Mesendoderm (in vitro differentiated cells): ENCODE measurements at regions not wholly inside any gene's neighbourhood (a gene's known extent, or its start where the extent isn't known, plus 50 kb on each side); places are given as distances from the start of the nearest gene placed in this dataset.

Experiments used
- DNase-seq: peaks from one replicate; pipeline ENCODE4 v3.0.0; 2013
- H2AK5ac ChIP-seq: 2 replicates; pipeline ENCODE4 v1.6.1; 2013; ENCODE audit warnings: low read length, inconsistent platforms
- H2BK120ac ChIP-seq: 2 replicates; pipeline ENCODE4 v1.6.1; 2013; ENCODE audit warnings: low read depth, mild to moderate bottlenecking, low read length, moderate library complexity, mixed read lengths
- H2BK15ac ChIP-seq: replicated peaks from 2 replicates; pipeline ENCODE4 v1.6.1; 2013; ENCODE audit warnings: low read depth, mild to moderate bottlenecking, moderate library complexity
- H2BK5ac ChIP-seq: 2 replicates; pipeline ENCODE4 v1.6.1; 2013; ENCODE audit warnings: low read length, inconsistent platforms
- H3K18ac ChIP-seq: 2 replicates; pipeline ENCODE4 v1.6.1; 2013; ENCODE audit warnings: mild to moderate bottlenecking, low read length, mixed read lengths
- H3K23ac ChIP-seq: one replicate; pipeline ENCODE4 v1.6.1; 2013; ENCODE audit warnings: low read length
- H3K27ac ChIP-seq: 2 replicates; pipeline ENCODE4 v1.5.1; 2013; ENCODE audit warnings: low read depth, mild to moderate bottlenecking, inconsistent platforms, low read length, moderate library complexity
- H3K27me3 ChIP-seq: 2 replicates; pipeline ENCODE4 v1.6.1; 2013; ENCODE audit warnings: low read length, control low read depth, mild to moderate bottlenecking, inconsistent platforms; ENCODE audit not compliant: insufficient read depth, poor library complexity
- H3K36me3 ChIP-seq: 2 replicates; pipeline ENCODE4 v1.6.1; 2013; ENCODE audit warnings: low read length, inconsistent platforms; ENCODE audit not compliant: control insufficient read depth, insufficient read depth
- H3K4ac ChIP-seq: one replicate; pipeline ENCODE4 v1.6.1; 2013; ENCODE audit warnings: low read depth, mild to moderate bottlenecking, low read length, moderate library complexity
- H3K4me1 ChIP-seq: 2 replicates; pipeline ENCODE4 v1.6.1; 2013; ENCODE audit warnings: low read depth, low read length, inconsistent platforms; ENCODE audit not compliant: control insufficient read depth
- H3K4me2 ChIP-seq: 2 replicates; pipeline ENCODE4 v1.6.1; 2013; ENCODE audit warnings: low read length
- H3K4me3 ChIP-seq: 2 replicates; pipeline ENCODE4 v1.5.1; 2013; ENCODE audit warnings: mild to moderate bottlenecking, low read length
- H3K56ac ChIP-seq: one replicate; pipeline ENCODE4 v1.6.1; 2013; ENCODE audit warnings: low read length
- H3K79me1 ChIP-seq: 2 replicates; pipeline ENCODE4 v1.6.1; 2013; ENCODE audit warnings: low read length, inconsistent platforms
- H3K79me2 ChIP-seq: 2 replicates; pipeline ENCODE4 v1.6.1; 2013; ENCODE audit warnings: mild to moderate bottlenecking, low read length; ENCODE audit not compliant: control insufficient read depth, insufficient read depth
- H3K9ac ChIP-seq: 2 replicates; pipeline ENCODE4 v1.6.1; 2013; ENCODE audit warnings: low read length, inconsistent platforms
- H4K5ac ChIP-seq: one replicate; pipeline ENCODE4 v1.6.1; 2013; ENCODE audit warnings: low read length
- H4K8ac ChIP-seq: one replicate; pipeline ENCODE4 v1.6.1; 2013; ENCODE audit warnings: low read depth, mild to moderate bottlenecking, control low read depth, low read length, moderate library complexity
- WGBS: extraction: QIAGEN DNeasy Blood & Tissue Kit; methylation state at CpG from one replicate; pipeline ENCODE4 v1.1.7; 2013; ENCODE audit warnings: low lambda C conversion rate, missing lambda C conversion rate; ENCODE audit not compliant: insufficient coverage; ENCODE audit errors: extremely low coverage; 5-methylcytosine and 5-hydroxymethylcytosine counted together

DNA sequence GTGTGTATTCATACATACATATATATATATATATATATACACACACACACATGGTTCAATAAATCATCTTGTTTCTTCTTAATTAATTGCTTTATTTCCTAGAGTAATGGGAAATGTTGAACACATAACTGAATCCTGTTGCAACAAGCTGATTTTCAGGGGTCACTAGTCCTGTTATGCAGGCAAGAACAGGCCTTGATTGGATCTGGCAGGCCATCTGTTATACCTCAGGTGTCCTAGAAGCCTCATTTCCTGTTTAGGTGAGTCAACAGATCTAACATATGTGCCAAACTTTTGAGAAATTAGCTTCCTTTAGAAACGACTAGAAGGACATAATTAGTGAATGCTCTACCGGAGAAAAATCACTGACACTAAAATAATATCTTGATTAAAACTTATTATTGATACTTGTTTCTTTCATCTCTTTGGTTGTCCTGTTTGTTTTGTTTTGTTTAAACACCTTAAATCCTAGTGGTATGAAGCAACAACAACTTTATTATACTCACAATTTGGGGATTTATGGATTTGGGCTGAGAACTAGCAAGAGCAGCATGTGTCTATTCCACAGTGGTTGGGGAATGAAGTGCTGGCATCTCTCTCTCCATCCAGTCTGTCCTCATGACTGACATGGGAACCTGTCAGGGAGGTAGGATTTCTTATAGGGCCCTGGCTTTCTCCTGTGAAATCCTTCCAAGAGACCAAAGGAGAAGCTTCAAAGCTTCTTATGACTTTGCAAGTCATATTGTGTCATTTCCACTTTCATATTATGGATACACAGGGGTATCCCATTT is 552.6 kb downstream of the NSUN3 start:
- Histone ChIP-seq H3K27me3 (no peaks in the 10 kb centered on the region), H3K4me3 (no peak overlapping the region), H3K9ac (no peak overlapping the region), H4K8ac (no peak overlapping the region), H3K4me2 (no peak overlapping the region), H2BK120ac (no peak overlapping the region), H2BK5ac (no peak overlapping the region), H3K4ac (no peak overlapping the region), H3K56ac (no peak overlapping the region), H3K23ac (no peak overlapping the region), H3K36me3 (no peaks in the 10 kb centered on the region), H3K18ac (no peak overlapping the region), H3K27ac (no peak overlapping the region), H3K79me1 (no peaks in the 10 kb centered on the region), H2AK5ac (no peak overlapping the region), H2BK15ac (no peak overlapping the region), H3K4me1 (no peaks in the 10 kb centered on the region), H3K79me2 (no peaks in the 10 kb centered on the region), H4K5ac (no peak overlapping the region)
- no CpG with 5 or more reads among the region's 2 CpGs for WGBS
- DNase-seq: no peak

- Histone ChIP-seq H3K9ac (no peak overlapping the region), H3K23ac (no peak overlapping the region), H4K5ac (no peak overlapping the region), H3K56ac (no peak overlapping the region), H3K27ac (no peak overlapping the region), H3K4me1 (no peaks in the 10 kb centered on the region), H3K36me3 (no peaks in the 10 kb centered on the region), H3K79me2 (no peaks in the 10 kb centered on the region), H3K4me2 (no peak overlapping the region), H4K8ac (no peak overlapping the region), H3K79me1 (no peaks in the 10 kb centered on the region), H2BK15ac (no peak overlapping the region), H3K4ac (no peak overlapping the region), H3K27me3 (no peaks in the 10 kb centered on the region), H2BK5ac (no peak overlapping the region), H2BK120ac (no peak overlapping the region), H3K4me3 (no peak overlapping the region), H2AK5ac (no peak overlapping the region), H3K18ac (no peak overlapping the region)
- WGBS: no CpG with 5 or more reads among the region's 2 CpGs
- no peak for DNase-seq
These were observed 554.0 kb downstream of the NSUN3 start for GRCh38 chr3:94616833-94617232.

DNA sequence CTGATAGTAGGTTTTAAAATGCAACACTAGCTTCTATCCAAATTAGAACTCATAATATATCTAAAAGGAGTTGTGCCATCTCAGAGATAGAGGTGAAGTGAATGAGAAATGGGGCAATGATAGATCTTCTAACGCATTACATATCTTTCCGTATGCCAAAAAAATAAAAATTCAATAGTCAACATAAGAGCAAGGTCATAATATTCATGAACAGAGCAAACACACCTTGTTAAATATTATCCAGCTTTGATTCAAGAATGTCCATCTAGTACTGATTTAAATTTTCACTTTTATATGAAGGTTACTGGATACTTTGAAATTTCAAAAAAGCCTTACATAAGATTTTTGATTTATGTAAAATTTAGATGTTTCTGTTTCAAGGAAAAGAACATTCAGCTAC is 554.5 kb downstream of the NSUN3 start:
- H2BK120ac ChIP-seq: no peak overlapping the region
- no peaks in the 10 kb centered on the region for H3K79me2 ChIP-seq
- no peaks in the 10 kb centered on the region for H3K36me3 ChIP-seq
- no peak overlapping the region for H3K9ac ChIP-seq
- no peaks in the 10 kb centered on the region for H3K4me1 ChIP-seq
- no peaks in the 10 kb centered on the region for H3K79me1 ChIP-seq
- no peak overlapping the region for H3K27ac ChIP-seq
- H3K4me2 ChIP-seq: no peak overlapping the region
- no peak overlapping the region for H3K23ac ChIP-seq
- no peak overlapping the region for H2AK5ac ChIP-seq
- no peak overlapping the region for H3K56ac ChIP-seq
- no CpG with 5 or more reads among the region's 2 CpGs for WGBS
- H3K18ac ChIP-seq: no peak overlapping the region
- no peak overlapping the region for H2BK5ac ChIP-seq
- no peak overlapping the region for H4K5ac ChIP-seq
- DNase-seq: no peak
- no peak overlapping the region for H2BK15ac ChIP-seq
- no peak overlapping the region for H4K8ac ChIP-seq
- H3K4me3 ChIP-seq: no peak overlapping the region
- H3K27me3 ChIP-seq: no peaks in the 10 kb centered on the region
- H3K4ac ChIP-seq: no peak overlapping the region

GRCh38 chr3:94619643-94620042 is 556.8 kb downstream of the NSUN3 start:
- Histone ChIP-seq H3K56ac (no peak overlapping the region), H3K4me1 (no peaks in the 10 kb centered on the region), H3K79me2 (no peaks in the 10 kb centered on the region), H2AK5ac (no peak overlapping the region), H3K27ac (no peak overlapping the region), H4K8ac (no peak overlapping the region), H3K4me2 (no peak overlapping the region), H4K5ac (no peak overlapping the region), H3K4me3 (no peak overlapping the region), H3K9ac (no peak overlapping the region), H3K18ac (no peak overlapping the region), H3K27me3 (no peaks in the 10 kb centered on the region), H2BK15ac (no peak overlapping the region), H3K36me3 (no peaks in the 10 kb centered on the region), H3K4ac (no peak overlapping the region), H3K23ac (no peak overlapping the region), H3K79me1 (no peaks in the 10 kb centered on the region), H2BK5ac (no peak overlapping the region), H2BK120ac (no peak overlapping the region)
- WGBS: no CpG with 5 or more reads among the region's 3 CpGs
- DNase-seq: no peak

DNA sequence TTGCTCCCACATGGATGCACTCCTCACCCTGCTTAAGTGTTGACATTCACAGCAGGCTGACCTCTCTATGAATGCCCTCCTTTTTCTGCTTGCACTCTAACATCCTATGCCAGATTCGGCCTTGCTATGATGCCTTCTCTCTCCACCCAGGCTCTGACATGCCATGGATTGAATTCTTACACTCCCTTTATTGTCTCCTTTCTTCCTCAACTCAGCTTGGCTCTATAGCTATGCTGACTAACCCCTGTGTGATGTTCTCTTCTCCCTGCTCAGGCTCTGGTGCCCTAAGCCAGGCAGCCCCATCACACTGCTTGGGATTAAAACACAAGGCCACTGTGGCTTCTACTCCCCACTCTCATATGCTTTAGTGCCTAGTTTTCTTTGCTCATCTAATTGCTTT is 563.7 kb downstream of the NSUN3 start:
- no peak overlapping the region for H3K56ac ChIP-seq
- DNase-seq: no peak
- H2BK120ac ChIP-seq: no peak overlapping the region
- H3K23ac ChIP-seq: no peak overlapping the region
- no peak overlapping the region for H3K4me3 ChIP-seq
- no peaks in the 10 kb centered on the region for H3K79me1 ChIP-seq
- H2BK15ac ChIP-seq: no peak overlapping the region
- no peak overlapping the region for H2BK5ac ChIP-seq
- no peak overlapping the region for H3K4ac ChIP-seq
- H2AK5ac ChIP-seq: no peak overlapping the region
- no peak overlapping the region for H4K8ac ChIP-seq
- no peaks in the 10 kb centered on the region for H3K36me3 ChIP-seq
- H3K4me1 ChIP-seq: no peaks in the 10 kb centered on the region
- H3K79me2 ChIP-seq: no peaks in the 10 kb centered on the region
- no peak overlapping the region for H3K9ac ChIP-seq
- H3K27me3 ChIP-seq: no peaks in the 10 kb centered on the region
- H3K18ac ChIP-seq: no peak overlapping the region
- no CpG with 5 or more reads among the region's 1 CpG for WGBS
- no peak overlapping the region for H3K27ac ChIP-seq
- no peak overlapping the region for H3K4me2 ChIP-seq
- no peak overlapping the region for H4K5ac ChIP-seq

DNA sequence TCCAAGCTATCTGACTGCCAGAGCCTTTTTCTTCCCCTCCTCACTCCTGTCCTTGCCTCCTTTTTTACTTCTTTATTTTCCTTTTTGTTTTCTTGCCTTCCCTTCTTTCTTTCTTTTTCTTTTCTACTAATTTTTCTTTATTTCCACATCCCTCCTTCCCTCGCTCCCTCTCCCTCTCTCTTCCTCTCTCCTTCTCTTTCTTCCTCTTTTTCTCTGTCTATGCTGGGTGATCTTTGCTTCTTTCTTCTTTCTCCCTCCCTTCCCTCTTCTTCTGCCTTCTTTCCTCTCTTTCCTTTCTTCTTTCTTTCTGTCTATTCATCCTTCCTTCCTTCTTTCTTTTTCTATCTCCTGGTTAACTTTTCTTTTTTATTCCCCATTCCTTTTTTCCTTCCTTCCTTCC is 564.8 kb downstream of the NSUN3 start:
- Histone ChIP-seq H3K4me1 (no peaks in the 10 kb centered on the region), H3K9ac (no peak overlapping the region), H3K27me3 (no peaks in the 10 kb centered on the region), H3K23ac (no peak overlapping the region), H3K18ac (no peak overlapping the region), H2AK5ac (no peak overlapping the region), H3K79me2 (no peaks in the 10 kb centered on the region), H3K4me2 (no peak overlapping the region), H2BK15ac (no peak overlapping the region), H3K36me3 (no peaks in the 10 kb centered on the region), H2BK5ac (no peak overlapping the region), H2BK120ac (no peak overlapping the region), H4K5ac (no peak overlapping the region), H3K79me1 (no peaks in the 10 kb centered on the region), H3K4me3 (no peak overlapping the region), H3K27ac (no peak overlapping the region), H3K56ac (no peak overlapping the region), H4K8ac (no peak overlapping the region), H3K4ac (no peak overlapping the region)
- WGBS: 100% methylated on average over 1 of the region's 1 CpG
- no peak for DNase-seq
